Osteocyte (in vitro differentiated cells): ENCODE measurements at regions not wholly inside any gene's neighbourhood (a gene's known extent, or its start where the extent isn't known, plus 50 kb on each side); places are given as distances from the start of the nearest gene placed in this dataset.

Experiments
- DNase-seq: peaks from one replicate; pipeline ENCODE4 v3.0.0; 2021; ENCODE audit warnings: mixed read lengths; ENCODE audit not compliant: unreplicated experiment; ENCODE audit errors: extremely low spot score
- H3K27ac Mint-ChIP-seq: one replicate; pipeline ENCODE4 v1.8.0; 2021; ENCODE audit warnings: mild to moderate bottlenecking, mixed read lengths; ENCODE audit not compliant: unreplicated experiment
- H3K27me3 Mint-ChIP-seq: one replicate; pipeline ENCODE4 v1.8.0; 2021; ENCODE audit warnings: mixed read lengths; ENCODE audit not compliant: unreplicated experiment
- H3K36me3 Mint-ChIP-seq: one replicate; pipeline ENCODE4 v1.8.0; 2021; ENCODE audit warnings: mixed read lengths; ENCODE audit not compliant: unreplicated experiment
- H3K4me1 Mint-ChIP-seq: one replicate; pipeline ENCODE4 v1.8.0; 2021; ENCODE audit warnings: mixed read lengths; ENCODE audit not compliant: unreplicated experiment
- H3K4me3 Mint-ChIP-seq: one replicate; pipeline ENCODE4 v1.8.0; 2021; ENCODE audit warnings: mild to moderate bottlenecking, moderate library complexity, mixed read lengths; ENCODE audit not compliant: unreplicated experiment
- H3K9me3 Mint-ChIP-seq: one replicate; pipeline ENCODE4 v1.8.0; 2021; ENCODE audit warnings: mixed read lengths; ENCODE audit not compliant: unreplicated experiment
- TF ChIP-seq, protein P1 (sequence below): fragments of 200-600 bp; sonication (generic); IDR thresholded peaks from 2 replicates; pipeline ENCODE4 v1.5.0; 2021; ENCODE audit warnings: antibody characterized with exemption, mild to moderate bottlenecking, moderate library complexity

DNA sequence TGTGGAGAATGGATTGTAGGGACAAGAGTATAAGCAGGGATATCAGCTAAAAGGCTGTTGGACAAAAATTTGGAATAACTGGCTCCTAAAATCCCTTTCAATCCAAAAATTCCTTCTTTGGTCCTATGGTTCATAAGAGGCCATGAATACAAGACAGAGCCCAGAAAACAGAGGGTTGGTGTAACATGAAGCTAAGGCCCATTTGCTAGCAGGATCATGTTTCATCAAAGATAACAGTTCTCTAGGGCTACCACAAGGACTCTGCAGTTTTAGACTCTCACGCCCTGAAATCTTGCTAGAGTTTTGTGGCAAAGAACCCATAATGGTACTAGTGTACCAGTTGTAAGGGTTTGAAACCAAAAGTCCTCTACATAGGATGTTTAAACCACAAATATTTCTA lies 327.8 kb upstream of the TBX18 start:
- Mint-ChIP-seq H3K4me1 (no peaks in the 10 kb centered on the region), H3K27me3 (no peaks in the 10 kb centered on the region), H3K27ac (no peak overlapping the region), H3K9me3 (no peaks in the 10 kb centered on the region), H3K36me3 (no peaks in the 10 kb centered on the region), H3K4me3 (no peak overlapping the region)
- TF ChIP-seq, protein P1, sequence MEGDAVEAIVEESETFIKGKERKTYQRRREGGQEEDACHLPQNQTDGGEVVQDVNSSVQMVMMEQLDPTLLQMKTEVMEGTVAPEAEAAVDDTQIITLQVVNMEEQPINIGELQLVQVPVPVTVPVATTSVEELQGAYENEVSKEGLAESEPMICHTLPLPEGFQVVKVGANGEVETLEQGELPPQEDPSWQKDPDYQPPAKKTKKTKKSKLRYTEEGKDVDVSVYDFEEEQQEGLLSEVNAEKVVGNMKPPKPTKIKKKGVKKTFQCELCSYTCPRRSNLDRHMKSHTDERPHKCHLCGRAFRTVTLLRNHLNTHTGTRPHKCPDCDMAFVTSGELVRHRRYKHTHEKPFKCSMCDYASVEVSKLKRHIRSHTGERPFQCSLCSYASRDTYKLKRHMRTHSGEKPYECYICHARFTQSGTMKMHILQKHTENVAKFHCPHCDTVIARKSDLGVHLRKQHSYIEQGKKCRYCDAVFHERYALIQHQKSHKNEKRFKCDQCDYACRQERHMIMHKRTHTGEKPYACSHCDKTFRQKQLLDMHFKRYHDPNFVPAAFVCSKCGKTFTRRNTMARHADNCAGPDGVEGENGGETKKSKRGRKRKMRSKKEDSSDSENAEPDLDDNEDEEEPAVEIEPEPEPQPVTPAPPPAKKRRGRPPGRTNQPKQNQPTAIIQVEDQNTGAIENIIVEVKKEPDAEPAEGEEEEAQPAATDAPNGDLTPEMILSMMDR = no peak
- no peak for DNase-seq

DNA sequence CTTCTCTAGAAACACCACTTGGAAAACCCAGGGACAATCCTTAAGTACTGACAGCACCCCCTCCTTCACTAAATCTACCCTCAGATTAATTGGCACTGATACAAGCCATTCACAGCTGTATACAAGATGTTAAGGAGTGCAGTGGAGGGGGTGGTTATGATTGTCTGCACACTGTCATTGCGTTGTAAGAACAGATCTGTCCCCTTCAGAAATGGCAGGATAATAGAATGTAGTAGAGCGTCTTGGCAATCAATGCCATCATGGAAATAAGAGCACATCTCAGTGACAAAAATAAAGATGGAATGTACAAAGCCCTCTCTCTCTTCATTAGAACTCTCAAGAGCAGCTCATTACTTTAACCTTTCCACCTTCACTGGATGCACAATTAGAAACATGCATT lies 324.9 kb upstream of the TBX18 start:
- DNase-seq = no peak
- Mint-ChIP-seq H3K4me3 (no peak overlapping the region), H3K9me3 (no peaks in the 10 kb centered on the region), H3K36me3 (no peaks in the 10 kb centered on the region), H3K27me3 (no peaks in the 10 kb centered on the region), H3K27ac (no peak overlapping the region), H3K4me1 (no peaks in the 10 kb centered on the region)
- TF ChIP-seq, protein P1 = no peak

DNA sequence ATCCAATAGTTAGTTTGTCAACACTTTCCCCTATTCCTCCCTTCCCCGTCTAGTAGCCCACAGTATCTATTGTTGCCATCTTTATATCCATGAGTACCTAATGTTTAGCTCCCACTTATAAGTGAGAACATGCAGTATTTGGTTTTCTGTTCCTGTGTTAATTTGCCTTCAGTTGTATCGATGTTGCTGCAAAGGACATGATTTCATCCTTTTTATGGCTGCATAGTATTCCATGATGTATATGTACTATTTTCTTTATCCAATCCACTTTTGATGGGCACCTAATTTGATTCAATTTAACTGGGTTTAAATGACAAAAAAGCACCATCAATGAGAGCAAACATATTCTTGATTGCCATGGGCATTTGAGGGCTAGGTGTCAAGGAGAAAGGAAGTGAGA lies 321.5 kb upstream of the TBX18 start:
- H3K36me3 Mint-ChIP-seq = no peaks in the 10 kb centered on the region

DNA sequence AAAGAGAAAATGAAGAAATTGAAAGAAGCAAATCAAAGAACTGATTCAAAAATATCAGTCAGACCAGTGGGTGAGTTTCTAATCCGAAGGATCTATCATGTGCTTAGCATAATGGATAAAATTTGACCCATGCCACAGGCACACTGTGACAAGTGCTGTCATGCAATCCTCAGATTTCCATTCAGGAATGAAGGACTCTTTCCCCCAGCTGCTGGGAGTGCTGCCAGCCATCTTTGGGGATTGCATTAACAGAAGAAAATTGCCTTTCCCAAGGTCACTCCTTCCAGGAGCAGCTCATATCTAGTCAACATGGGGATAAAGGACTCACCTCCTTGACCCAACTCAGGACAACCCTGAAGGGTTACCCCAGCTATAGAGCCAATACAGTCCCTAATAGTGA lies 316.7 kb upstream of the TBX18 start:
- TF ChIP-seq, protein P1 = no peak
- Mint-ChIP-seq H3K4me1 (peaks cover 1% of the 10 kb centered on the region), H3K36me3 (no peaks in the 10 kb centered on the region), H3K4me3 (no peak overlapping the region), H3K27me3 (peaks cover 8% of the 10 kb centered on the region), H3K9me3 (no peaks in the 10 kb centered on the region), H3K27ac (no peak overlapping the region)
- DNase-seq = no peak

More for the DNA sequence above, 321.5 kb upstream of the TBX18 start:
- TF ChIP-seq, protein P1 = no peak
- peaks cover 4% of the 10 kb centered on the region for H3K27me3 Mint-ChIP-seq
- H3K4me3 Mint-ChIP-seq = no peak overlapping the region
- no peak for DNase-seq
- H3K4me1 Mint-ChIP-seq = no peaks in the 10 kb centered on the region
- H3K27ac Mint-ChIP-seq = no peak overlapping the region
- no peaks in the 10 kb centered on the region for H3K9me3 Mint-ChIP-seq

DNA sequence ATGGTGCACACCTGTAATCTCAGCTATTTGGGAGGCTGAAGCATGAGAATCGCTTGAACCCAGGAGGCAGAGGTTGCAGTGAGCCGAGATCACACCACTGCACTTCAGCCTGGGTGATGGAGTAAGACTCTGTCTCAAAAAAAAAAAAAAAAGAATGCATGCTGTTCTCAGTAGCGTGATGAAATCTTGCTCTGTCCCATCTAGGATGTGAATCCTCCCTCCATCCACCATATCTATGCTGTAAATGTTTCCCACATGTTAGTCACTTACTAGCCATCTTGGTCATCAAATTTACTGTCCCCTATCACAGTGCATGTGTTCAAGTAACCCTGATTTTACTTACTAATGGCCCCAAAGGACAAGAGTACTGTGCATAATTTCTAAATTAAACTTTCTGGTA lies 315.4 kb upstream of the TBX18 start:
- no peaks in the 10 kb centered on the region for H3K9me3 Mint-ChIP-seq
- no peak overlapping the region for H3K4me3 Mint-ChIP-seq
- no peak for DNase-seq
- peaks cover 14% of the 10 kb centered on the region for H3K27me3 Mint-ChIP-seq
- TF ChIP-seq, protein P1 = no peak
- H3K4me1 Mint-ChIP-seq = peaks cover 1% of the 10 kb centered on the region
- no peaks in the 10 kb centered on the region for H3K36me3 Mint-ChIP-seq
- H3K27ac Mint-ChIP-seq = no peak overlapping the region
